ENCODE measurements at regions not wholly inside any gene's neighbourhood (a gene's known extent, or its start where the extent isn't known, plus 50 kb on each side); places are given as distances from the start of the nearest gene placed in this dataset.

- 49% methylated on average over 6 of the region's 6 CpGs for WGBS (ENCODE audit: insufficient coverage, insufficient replicate concordance, low lambda C conversion rate, missing lambda C conversion rate)
- TF ChIP-seq ZNF274 (IDR thresholded peaks at IDR 0.05; ENCODE audit: insufficient read depth, insufficient read length) = no peak
- no peak for TF ChIP-seq RB1 (IDR thresholded peaks at IDR 0.05; ENCODE audit: borderline replicate concordance)
- no peak for TF ChIP-seq CEBPZ (IDR thresholded peaks at IDR 0.05; ENCODE audit: low read depth, low read length)
- TF ChIP-seq SREBF2 (IDR thresholded peaks at IDR 0.05; ENCODE audit: low read length) = no peak
- no peak for TF ChIP-seq RAD21 (IDR thresholded peaks at IDR 0.05; ENCODE audit: insufficient read depth, low read depth, low read length)
- no peak for TF ChIP-seq IRF3 (IDR thresholded peaks at IDR 0.05)
- TF ChIP-seq HDAC6 (IDR thresholded peaks at IDR 0.05; ENCODE audit: unreplicated experiment) = no peak
- no peak for TF ChIP-seq EP300 (IDR thresholded peaks at IDR 0.05; ENCODE audit: borderline replicate concordance in 1 of 2, control insufficient read depth in 1 of 2, low read depth in 2 of 2, low read length in 2 of 2)
- TF ChIP-seq SIX5 (IDR thresholded peaks at IDR 0.05; ENCODE audit: low read depth, low read length, severe bottlenecking) = no peak
- no peak overlapping the region for H2AFZ ChIP-seq (ENCODE audit: control insufficient read depth, low read depth, low read length)
- H3K36me3 ChIP-seq (ENCODE audit: control insufficient read depth in 2 of 2, insufficient read depth in 2 of 2, low read length in 1 of 2) = no peaks in the 10 kb centered on the region
- H3K27ac ChIP-seq (ENCODE audit: control insufficient read depth, insufficient read depth) = no peak overlapping the region
- no peak for DNase-seq (ENCODE audit: low read depth, low spot score)
- H4K20me1 ChIP-seq (ENCODE audit: control insufficient read depth, insufficient read depth) = no peaks in the 10 kb centered on the region
- H3K27me3 ChIP-seq (replicated peaks in 1 of 2; ENCODE audit: control insufficient read depth in 2 of 2, insufficient read depth in 2 of 2, low read length in 1 of 2) = no peaks in the 10 kb centered on the region
- no peak overlapping the region for H3K9ac ChIP-seq (ENCODE audit: control insufficient read depth, insufficient read depth, low read length)
- no peak overlapping the region for H3K4me2 ChIP-seq (ENCODE audit: control insufficient read depth, insufficient read depth)
- no peak overlapping the region for H3K4me3 ChIP-seq
- no peaks in the 10 kb centered on the region for H3K4me1 ChIP-seq (ENCODE audit: control insufficient read depth, insufficient read depth, low read length)
- SMC1A ChIA-PET (ENCODE audit: uncharacterized antibody, unreplicated experiment) = no interaction called here
- no peaks in the 10 kb centered on the region for H3K9me3 ChIP-seq (replicated peaks; ENCODE audit: control insufficient read depth, insufficient read depth, low read length)
- RAD21 ChIA-PET (ENCODE audit: unreplicated experiment) = no interaction called here
- CTCF ChIA-PET = no interaction called here
- in situ Hi-C loops (cut with MboI) = no loop called here
- BruUV-seq (replicated peaks) = no TSS peak
- FAIRE-seq = no peak
- POLR2A ChIA-PET = no interaction called here
- intact Hi-C loops (cut with micrococcal nuclease; ENCODE audit: unreplicated experiment) = no loop called here
- H3K79me2 ChIP-seq (ENCODE audit: control insufficient read depth, insufficient read depth, low read length) = no peaks in the 10 kb centered on the region
- no peak for ATAC-seq
These were observed 263.4 kb upstream of the PITX2 start for GRCh38 chr4:110886270-110886669.
